Parathyroid adenoma (tissue), 2 donors: ENCODE measurements at regions not wholly inside any gene's neighbourhood (a gene's known extent, or its start where the extent isn't known, plus 50 kb on each side); places are given as distances from the start of the nearest gene placed in this dataset.

ENCODE experiments used
- H2AFZ ChIP-seq: fragments of 300-600 bp; sonication (generic); one replicate; pipeline ENCODE4 v1.7.0; 2017; ENCODE audit warnings: antibody characterized with exemption, mild to moderate bottlenecking
- H3K27ac ChIP-seq: fragments of 300-600 bp; sonication (generic); one replicate; pipeline ENCODE4 v1.7.0; 2017
- H3K27me3 ChIP-seq: fragments of 300-600 bp; sonication (generic); one replicate; pipeline ENCODE4 v1.7.0; 2017; ENCODE audit warnings: low read length; ENCODE audit not compliant: control insufficient read depth, insufficient read depth
- H3K36me3 ChIP-seq: fragments of 300-600 bp; sonication (generic); one replicate; pipeline ENCODE4 v1.7.0; 2017; ENCODE audit warnings: low read length; ENCODE audit not compliant: control insufficient read depth, insufficient read depth
- H3K4me1 ChIP-seq: fragments of 300-600 bp; sonication (generic); one replicate; pipeline ENCODE4 v1.7.0; 2017; ENCODE audit warnings: control low read depth
- H3K4me2 ChIP-seq: fragments of 300-600 bp; sonication (generic); one replicate; pipeline ENCODE4 v1.7.0; 2017; ENCODE audit warnings: low read length
- H3K4me3 ChIP-seq: fragments of 300-600 bp; sonication (generic); one replicate; pipeline ENCODE4 v1.7.0; 2017; ENCODE audit warnings: low read depth, low read length
- H3K79me2 ChIP-seq: fragments of 300-600 bp; sonication (generic); one replicate; pipeline ENCODE4 v1.7.0; 2017; ENCODE audit warnings: control low read depth
- H3K9ac ChIP-seq: fragments of 300-600 bp; sonication (generic); one replicate; pipeline ENCODE4 v1.7.0; 2017; ENCODE audit warnings: mild to moderate bottlenecking
- H3K9me3 ChIP-seq: fragments of 300-600 bp; sonication (generic); one replicate; pipeline ENCODE4 v1.7.0; 2017; ENCODE audit warnings: low read length; ENCODE audit not compliant: control insufficient read depth
- CTCF ChIP-seq: fragments of 300-600 bp; sonication (generic); IDR thresholded peaks from one replicate; pipeline ENCODE4 v1.7.0; 2017; ENCODE audit warnings: antibody characterized with exemption, mild to moderate bottlenecking
- donor health status: primary hyperparathyroidism.

- Histone ChIP-seq H3K36me3 (no peaks in the 10 kb centered on the region), H3K4me1 (no peaks in the 10 kb centered on the region), H2AFZ (no peak overlapping the region), H3K9ac (no peak overlapping the region), H3K4me3 (no peak overlapping the region), H3K4me2 (no peak overlapping the region), H3K79me2 (no peaks in the 10 kb centered on the region), H3K9me3 (no peaks in the 10 kb centered on the region), H3K27me3 (no peaks in the 10 kb centered on the region), H3K27ac (no peak overlapping the region)
- no peak for TF ChIP-seq CTCF
Observed at GRCh38 chr10:131503992-131504391, 192.5 kb upstream of the TCERG1L start.

GRCh38 chr10:131511391-131511790 is 199.9 kb upstream of the TCERG1L start:
- H3K27me3 ChIP-seq = no peaks in the 10 kb centered on the region
- no peak overlapping the region for H3K9ac ChIP-seq
- H3K36me3 ChIP-seq = no peaks in the 10 kb centered on the region
- H3K4me3 ChIP-seq = no peak overlapping the region
- no peak overlapping the region for H3K4me2 ChIP-seq
- H3K4me1 ChIP-seq = no peaks in the 10 kb centered on the region
- no peaks in the 10 kb centered on the region for H3K9me3 ChIP-seq
- no peak for TF ChIP-seq CTCF
- H3K27ac ChIP-seq = no peak overlapping the region
- no peak overlapping the region for H2AFZ ChIP-seq
- H3K79me2 ChIP-seq = no peaks in the 10 kb centered on the region

GRCh38 chr10:131512852-131513251 is 201.3 kb upstream of the TCERG1L start:
- Histone ChIP-seq H3K4me2 (no peak overlapping the region), H3K4me3 (no peak overlapping the region), H3K27me3 (no peaks in the 10 kb centered on the region), H3K36me3 (no peaks in the 10 kb centered on the region), H3K9ac (no peak overlapping the region), H3K4me1 (no peaks in the 10 kb centered on the region), H2AFZ (no peak overlapping the region), H3K27ac (no peak overlapping the region), H3K9me3 (no peaks in the 10 kb centered on the region), H3K79me2 (no peaks in the 10 kb centered on the region)
- no peak for TF ChIP-seq CTCF

GRCh38 chr10:131513445-131513844 is 201.9 kb upstream of the TCERG1L start:
- H3K79me2 ChIP-seq = no peaks in the 10 kb centered on the region
- H3K4me3 ChIP-seq = no peak overlapping the region
- no peak overlapping the region for H3K4me2 ChIP-seq
- no peaks in the 10 kb centered on the region for H3K4me1 ChIP-seq
- no peak for TF ChIP-seq CTCF
- H3K27ac ChIP-seq = no peak overlapping the region
- no peak overlapping the region for H3K9ac ChIP-seq
- H3K27me3 ChIP-seq = no peaks in the 10 kb centered on the region
- no peaks in the 10 kb centered on the region for H3K9me3 ChIP-seq
- H3K36me3 ChIP-seq = no peaks in the 10 kb centered on the region
- H2AFZ ChIP-seq = no peak overlapping the region

- H3K4me1 ChIP-seq = no peaks in the 10 kb centered on the region
- H3K27me3 ChIP-seq = no peaks in the 10 kb centered on the region
- H3K4me2 ChIP-seq = no peak overlapping the region
- H3K9ac ChIP-seq = no peak overlapping the region
- H3K9me3 ChIP-seq = no peaks in the 10 kb centered on the region
- no peaks in the 10 kb centered on the region for H3K79me2 ChIP-seq
- H2AFZ ChIP-seq = no peak overlapping the region
- no peaks in the 10 kb centered on the region for H3K36me3 ChIP-seq
- no peak overlapping the region for H3K4me3 ChIP-seq
- TF ChIP-seq CTCF = no peak
- no peak overlapping the region for H3K27ac ChIP-seq
Observed at GRCh38 chr10:131513901-131514300, 202.4 kb upstream of the TCERG1L start.
